Astrocyte (in vitro differentiated cells and primary cell): ENCODE measurements at regions not wholly inside any gene's neighbourhood (a gene's known extent, or its start where the extent isn't known, plus 50 kb on each side); places are given as distances from the start of the nearest gene placed in this dataset.
A peak's percentile ranks its signal among the peaks of the same experiment; 100 is the strongest.

ENCODE experiments used
- DNase-seq: peaks from one replicate; pipeline ENCODE4 v3.0.0-alpha.2; 2010; ENCODE audit warnings: low read depth
- FAIRE-seq: peaks from 2 replicates; lab custom pipeline; 2011; peaks lifted over from hg19 to GRCh38; lab: Jason Lieb, UNC
- H2AFZ ChIP-seq: 2 replicates; pipeline ENCODE4 v1.6.0; 2012; ENCODE audit warnings: low read depth, low read length, inconsistent platforms
- H3K27ac ChIP-seq: 2 replicates; pipeline ENCODE4 v1.5.1; 2011; ENCODE audit warnings: low read depth, low read length, inconsistent platforms
- H3K27me3 ChIP-seq: 2 replicates; pipeline ENCODE4 v1.6.0; 2011; ENCODE audit warnings: low read length, inconsistent platforms; ENCODE audit not compliant: insufficient read depth
- H3K36me3 ChIP-seq: 2 replicates; pipeline ENCODE4 v1.5.1; 2011; ENCODE audit warnings: low read length, inconsistent platforms; ENCODE audit not compliant: insufficient read depth
- H3K4me1 ChIP-seq: 2 replicates; pipeline ENCODE4 v1.5.1; 2011; ENCODE audit warnings: low read length, inconsistent platforms; ENCODE audit not compliant: insufficient read depth
- H3K4me2 ChIP-seq: 2 replicates; pipeline ENCODE4 v1.6.0; 2012; ENCODE audit warnings: low read length, inconsistent platforms
- H3K4me3 ChIP-seq: 2 replicates; pipeline ENCODE4 v1.5.1; 2011; ENCODE audit warnings: low read depth, mild to moderate bottlenecking, low read length, inconsistent platforms; ENCODE audit not compliant: insufficient read depth
- H3K79me2 ChIP-seq: 2 replicates; pipeline ENCODE4 v1.6.0; 2012; ENCODE audit warnings: mild to moderate bottlenecking, low read length, inconsistent platforms; ENCODE audit not compliant: insufficient read depth
- H3K9ac ChIP-seq: 2 replicates; pipeline ENCODE4 v1.6.0; 2012; ENCODE audit warnings: mild to moderate bottlenecking, low read length, inconsistent platforms
- H3K9me3 ChIP-seq: 2 replicates; pipeline ENCODE4 v1.5.1; 2012; ENCODE audit warnings: low read depth, mild to moderate bottlenecking, low read length, inconsistent platforms; ENCODE audit not compliant: insufficient read depth
- H4K20me1 ChIP-seq: 2 replicates; pipeline ENCODE4 v1.6.0; 2012; ENCODE audit warnings: low read length, inconsistent platforms; ENCODE audit not compliant: insufficient read depth
- H3K27ac Mint-ChIP-seq: one replicate; pipeline ENCODE4 v1.8.0; 2021; ENCODE audit warnings: mild to moderate bottlenecking, mixed read lengths; ENCODE audit not compliant: unreplicated experiment
- H3K27me3 Mint-ChIP-seq: one replicate; pipeline ENCODE4 v1.8.0; 2021; ENCODE audit warnings: low read depth, mixed read lengths; ENCODE audit not compliant: unreplicated experiment
- H3K36me3 Mint-ChIP-seq: one replicate; pipeline ENCODE4 v1.8.0; 2021; ENCODE audit warnings: low read depth, mixed read lengths; ENCODE audit not compliant: unreplicated experiment
- H3K4me1 Mint-ChIP-seq: one replicate; pipeline ENCODE4 v1.8.0; 2021; ENCODE audit warnings: low read depth, mixed read lengths; ENCODE audit not compliant: unreplicated experiment
- H3K4me3 Mint-ChIP-seq: one replicate; pipeline ENCODE4 v1.8.0; 2021; ENCODE audit warnings: mild to moderate bottlenecking, moderate library complexity, mixed read lengths; ENCODE audit not compliant: unreplicated experiment
- H3K9me3 Mint-ChIP-seq: one replicate; pipeline ENCODE4 v1.8.0; 2021; ENCODE audit warnings: mild to moderate bottlenecking, mixed read lengths; ENCODE audit not compliant: unreplicated experiment
- EZH2 ChIP-seq: IDR thresholded peaks from 2 replicates; pipeline ENCODE4 v1.6.1; 2012; ENCODE audit warnings: mild to moderate bottlenecking, low read length, inconsistent platforms; ENCODE audit not compliant: insufficient read depth
- TF ChIP-seq, protein P1 (sequence below): IDR thresholded peaks from 2 replicates; pipeline ENCODE4 v1.5.1; 2011; ENCODE audit warnings: low read depth, mild to moderate bottlenecking, inconsistent platforms, low read length, moderate library complexity; ENCODE audit not compliant: insufficient read depth

GRCh38 chr18:34595690-34596089 is 114.4 kb upstream of the DTNA start:
- Histone ChIP-seq H2AFZ (no peak overlapping the region), H4K20me1 (no peaks in the 10 kb centered on the region), H3K9me3 (no peaks in the 10 kb centered on the region), H3K4me2 (no peak overlapping the region), H3K36me3 (no peaks in the 10 kb centered on the region), H3K79me2 (no peaks in the 10 kb centered on the region), H3K27ac (no peak overlapping the region), H3K9ac (no peak overlapping the region), H3K27me3 (no peaks in the 10 kb centered on the region), H3K4me3 (no peak overlapping the region), H3K4me1 (no peaks in the 10 kb centered on the region)
- H3K4me1 Mint-ChIP-seq = peaks cover 24% of the 10 kb centered on the region
- no peak overlapping the region for H3K4me3 Mint-ChIP-seq
- no peaks in the 10 kb centered on the region for H3K27me3 Mint-ChIP-seq
- H3K27ac Mint-ChIP-seq = peak overlapping the region; percentile 4
- DNase-seq (peak; percentile 11), FAIRE-seq (no peak)
- TF ChIP-seq, protein P1, sequence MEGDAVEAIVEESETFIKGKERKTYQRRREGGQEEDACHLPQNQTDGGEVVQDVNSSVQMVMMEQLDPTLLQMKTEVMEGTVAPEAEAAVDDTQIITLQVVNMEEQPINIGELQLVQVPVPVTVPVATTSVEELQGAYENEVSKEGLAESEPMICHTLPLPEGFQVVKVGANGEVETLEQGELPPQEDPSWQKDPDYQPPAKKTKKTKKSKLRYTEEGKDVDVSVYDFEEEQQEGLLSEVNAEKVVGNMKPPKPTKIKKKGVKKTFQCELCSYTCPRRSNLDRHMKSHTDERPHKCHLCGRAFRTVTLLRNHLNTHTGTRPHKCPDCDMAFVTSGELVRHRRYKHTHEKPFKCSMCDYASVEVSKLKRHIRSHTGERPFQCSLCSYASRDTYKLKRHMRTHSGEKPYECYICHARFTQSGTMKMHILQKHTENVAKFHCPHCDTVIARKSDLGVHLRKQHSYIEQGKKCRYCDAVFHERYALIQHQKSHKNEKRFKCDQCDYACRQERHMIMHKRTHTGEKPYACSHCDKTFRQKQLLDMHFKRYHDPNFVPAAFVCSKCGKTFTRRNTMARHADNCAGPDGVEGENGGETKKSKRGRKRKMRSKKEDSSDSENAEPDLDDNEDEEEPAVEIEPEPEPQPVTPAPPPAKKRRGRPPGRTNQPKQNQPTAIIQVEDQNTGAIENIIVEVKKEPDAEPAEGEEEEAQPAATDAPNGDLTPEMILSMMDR = peak; percentile 20
- TF ChIP-seq EZH2 = no peak
- peaks cover 3% of the 10 kb centered on the region for H3K9me3 Mint-ChIP-seq
- H3K36me3 Mint-ChIP-seq = no peaks in the 10 kb centered on the region

DNA sequence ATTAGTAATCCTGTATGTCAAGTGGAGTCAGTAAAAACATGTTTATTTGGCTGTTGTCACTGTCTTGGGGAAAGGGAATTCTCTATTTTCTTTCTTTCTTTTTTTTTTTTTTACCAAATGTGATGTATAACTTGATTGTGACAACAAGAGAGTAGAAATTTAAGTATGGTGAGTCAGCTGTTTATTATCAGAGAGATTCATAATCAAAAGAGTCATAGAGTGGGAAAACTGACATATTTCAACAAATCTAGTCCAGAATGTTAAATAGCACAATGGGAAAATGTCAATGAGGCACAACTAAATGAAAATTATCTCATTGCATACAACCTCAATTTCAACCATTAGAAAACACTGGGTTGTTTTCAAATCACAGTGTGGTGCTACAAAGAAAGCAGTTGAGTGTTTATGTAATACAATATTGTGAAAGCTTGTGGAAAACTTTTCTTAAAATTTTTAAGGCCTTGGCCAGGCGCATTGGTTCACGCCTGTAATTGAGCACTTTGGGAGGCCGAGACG is 111.9 kb upstream of the DTNA start:
- no peaks in the 10 kb centered on the region for H3K27me3 ChIP-seq
- no peak overlapping the region for H3K27ac ChIP-seq
- no peak for FAIRE-seq
- H3K36me3 ChIP-seq = no peaks in the 10 kb centered on the region
- H3K4me1 ChIP-seq = no peaks in the 10 kb centered on the region
- no peaks in the 10 kb centered on the region for H3K79me2 ChIP-seq
- H3K9me3 Mint-ChIP-seq = peaks cover 3% of the 10 kb centered on the region
- no peaks in the 10 kb centered on the region for H3K36me3 Mint-ChIP-seq
- H3K27me3 Mint-ChIP-seq = no peaks in the 10 kb centered on the region
- TF ChIP-seq EZH2 = no peak
- TF ChIP-seq, protein P1 = no peak
- H3K9ac ChIP-seq = no peak overlapping the region
- H3K4me3 Mint-ChIP-seq = no peak overlapping the region
- H4K20me1 ChIP-seq = no peaks in the 10 kb centered on the region
- H3K4me2 ChIP-seq = no peak overlapping the region
- no peak overlapping the region for H3K27ac Mint-ChIP-seq
- DNase-seq = no peak
- peaks cover 15% of the 10 kb centered on the region for H3K4me1 Mint-ChIP-seq
- no peaks in the 10 kb centered on the region for H3K9me3 ChIP-seq
- no peak overlapping the region for H2AFZ ChIP-seq
- H3K4me3 ChIP-seq = no peak overlapping the region

- H3K9ac ChIP-seq = no peak overlapping the region
- H3K4me1 ChIP-seq = no peaks in the 10 kb centered on the region
- no peaks in the 10 kb centered on the region for H3K9me3 ChIP-seq
- H3K36me3 Mint-ChIP-seq = no peaks in the 10 kb centered on the region
- H3K9me3 Mint-ChIP-seq = peaks cover 3% of the 10 kb centered on the region
- no peaks in the 10 kb centered on the region for H4K20me1 ChIP-seq
- no peaks in the 10 kb centered on the region for H3K27me3 ChIP-seq
- no peak overlapping the region for H3K27ac Mint-ChIP-seq
- H2AFZ ChIP-seq = no peak overlapping the region
- no peak overlapping the region for H3K4me2 ChIP-seq
- H3K4me3 ChIP-seq = no peak overlapping the region
- DNase-seq (peak; percentile 27), FAIRE-seq (no peak)
- H3K79me2 ChIP-seq = no peaks in the 10 kb centered on the region
- peaks cover 2% of the 10 kb centered on the region for H3K4me1 Mint-ChIP-seq
- no peaks in the 10 kb centered on the region for H3K27me3 Mint-ChIP-seq
- H3K27ac ChIP-seq = no peak overlapping the region
- no peaks in the 10 kb centered on the region for H3K36me3 ChIP-seq
- TF ChIP-seq, protein P1 = no peak
- TF ChIP-seq EZH2 = no peak
- no peak overlapping the region for H3K4me3 Mint-ChIP-seq
These were observed 109.9 kb upstream of the DTNA start for GRCh38 chr18:34600158-34600557.
